Testis (tissue), 2 donors: ENCODE measurements at regions not wholly inside any gene's neighbourhood (a gene's known extent, or its start where the extent isn't known, plus 50 kb on each side); places are given as distances from the start of the nearest gene placed in this dataset.

ENCODE experiments used
- CTCF ChIP-seq, 3 experiments: fragments of 450-650 bp in 2 of 3; fragments of 200-600 bp in 1 of 3; sonication (generic) in 1 of 3; IDR thresholded peaks; one replicate each; pipeline ENCODE4 v1.5.1; 2016 to 2019; ENCODE audit warnings: antibody characterized with exemption in 3 of 3, mild to moderate bottlenecking in 2 of 3, moderate library complexity in 1 of 3
- POLR2A ChIP-seq: fragments of 450-650 bp; IDR thresholded peaks from one replicate; pipeline ENCODE4 v1.6.1; 2017; ENCODE audit warnings: antibody characterized with exemption, mild to moderate bottlenecking, moderate library complexity

- TF ChIP-seq POLR2A (no peak), CTCF (IDR thresholded peaks at IDR 0.05) (no peak)
These were observed 627.6 kb downstream of the MCTP2 start for GRCh38 chr15:94858920-94859319.
